ENCODE measurements at regions not wholly inside any gene's neighbourhood (a gene's known extent, or its start where the extent isn't known, plus 50 kb on each side); places are given as distances from the start of the nearest gene placed in this dataset.

GRCh38 chr2:21821672-21822227 is 698.0 kb downstream of the TDRD15 start:
- no TSS peak for BruUV-seq (replicated peaks)
- Mint-ChIP-seq H3K9me3 (ENCODE audit: unreplicated experiment) (no peaks in the 10 kb centered on the region), H3K27me3 (ENCODE audit: insufficient read depth, unreplicated experiment) (peaks cover 3% of the 10 kb centered on the region), H3K4me1 (ENCODE audit: low read depth, unreplicated experiment) (no peaks in the 10 kb centered on the region), H3K4me3 (ENCODE audit: unreplicated experiment) (no peak overlapping the region), H3K36me3 (ENCODE audit: insufficient read depth, unreplicated experiment) (no peaks in the 10 kb centered on the region), H3K27ac (ENCODE audit: unreplicated experiment) (no peak overlapping the region)
- intact Hi-C loops (cut with micrococcal nuclease; ENCODE audit: unreplicated experiment) = no loop called here
- Histone ChIP-seq H3K4me3 (ENCODE audit: low read depth, low read length) (no peak overlapping the region), H3K9me3 (no peaks in the 10 kb centered on the region), H3K36me3 (ENCODE audit: control insufficient read depth, insufficient read depth, low read length) (no peaks in the 10 kb centered on the region), H3K27me3 (replicated peaks; ENCODE audit: control insufficient read depth, insufficient read depth, low read length) (no peaks in the 10 kb centered on the region), H3K4me1 (no peaks in the 10 kb centered on the region)
- TF ChIP-seq CTCF (IDR thresholded peaks at IDR 0.05; ENCODE audit: insufficient read depth in 1 of 2, low read depth in 1 of 2, low read length in 1 of 2, severe bottlenecking in 1 of 2, unreplicated experiment in 1 of 2) = no peak
- ChIA-PET POLR2A (no interaction called here), CTCF (no interaction called here)
- no peak for DNase-seq

- H3K4me3 Mint-ChIP-seq (ENCODE audit: unreplicated experiment) = no peak overlapping the region
- no peaks in the 10 kb centered on the region for H3K4me1 Mint-ChIP-seq (ENCODE audit: low read depth, unreplicated experiment)
- H3K36me3 ChIP-seq (ENCODE audit: control insufficient read depth, insufficient read depth, low read length) = no peaks in the 10 kb centered on the region
- intact Hi-C loops (cut with micrococcal nuclease; ENCODE audit: unreplicated experiment) = no loop called here
- no peaks in the 10 kb centered on the region for H3K9me3 ChIP-seq
- no peaks in the 10 kb centered on the region for H3K36me3 Mint-ChIP-seq (ENCODE audit: insufficient read depth, unreplicated experiment)
- H3K9me3 Mint-ChIP-seq (ENCODE audit: unreplicated experiment) = no peaks in the 10 kb centered on the region
- peaks cover 3% of the 10 kb centered on the region for H3K27me3 Mint-ChIP-seq (ENCODE audit: insufficient read depth, unreplicated experiment)
- BruUV-seq (replicated peaks) = no TSS peak
- H3K27ac Mint-ChIP-seq (ENCODE audit: unreplicated experiment) = no peak overlapping the region
- DNase-seq = no peak
- no peaks in the 10 kb centered on the region for H3K27me3 ChIP-seq (replicated peaks; ENCODE audit: control insufficient read depth, insufficient read depth, low read length)
- ChIA-PET CTCF (no interaction called here), POLR2A (no interaction called here)
- TF ChIP-seq CTCF (IDR thresholded peaks at IDR 0.05; ENCODE audit: insufficient read depth in 1 of 2, low read depth in 1 of 2, low read length in 1 of 2, severe bottlenecking in 1 of 2, unreplicated experiment in 1 of 2) = no peak
- no peaks in the 10 kb centered on the region for H3K4me1 ChIP-seq
- no peak overlapping the region for H3K4me3 ChIP-seq (ENCODE audit: low read depth, low read length)
These were observed 698.7 kb downstream of the TDRD15 start for GRCh38 chr2:21822505-21822904.

GRCh38 chr2:21833767-21834166 is 710.0 kb downstream of the TDRD15 start:
- ChIA-PET POLR2A (no interaction called here), CTCF (no interaction called here)
- H3K4me3 Mint-ChIP-seq (ENCODE audit: unreplicated experiment) = no peak overlapping the region
- Histone ChIP-seq H3K4me1 (no peaks in the 10 kb centered on the region), H3K4me3 (ENCODE audit: low read depth, low read length) (no peak overlapping the region), H3K27me3 (replicated peaks; ENCODE audit: control insufficient read depth, insufficient read depth, low read length) (no peaks in the 10 kb centered on the region), H3K9me3 (no peaks in the 10 kb centered on the region), H3K36me3 (ENCODE audit: control insufficient read depth, insufficient read depth, low read length) (no peaks in the 10 kb centered on the region)
- intact Hi-C loops (cut with micrococcal nuclease; ENCODE audit: unreplicated experiment) = no loop called here
- BruUV-seq (replicated peaks) = no TSS peak
- no peak overlapping the region for H3K27ac Mint-ChIP-seq (ENCODE audit: unreplicated experiment)
- H3K36me3 Mint-ChIP-seq (ENCODE audit: insufficient read depth, unreplicated experiment) = no peaks in the 10 kb centered on the region
- DNase-seq = no peak
- no peaks in the 10 kb centered on the region for H3K9me3 Mint-ChIP-seq (ENCODE audit: unreplicated experiment)
- TF ChIP-seq CTCF (IDR thresholded peaks at IDR 0.05; ENCODE audit: insufficient read depth in 1 of 2, low read depth in 1 of 2, low read length in 1 of 2, severe bottlenecking in 1 of 2, unreplicated experiment in 1 of 2) = no peak
- H3K4me1 Mint-ChIP-seq (ENCODE audit: low read depth, unreplicated experiment) = no peaks in the 10 kb centered on the region
- H3K27me3 Mint-ChIP-seq (ENCODE audit: insufficient read depth, unreplicated experiment) = peaks cover 6% of the 10 kb centered on the region

Measured in Caco-2 (cell line).